Endodermal cell (in vitro differentiated cells): ENCODE measurements at regions not wholly inside any gene's neighbourhood (a gene's known extent, or its start where the extent isn't known, plus 50 kb on each side); places are given as distances from the start of the nearest gene placed in this dataset.

Experiments used
- DNase-seq: peaks from one replicate; pipeline ENCODE4 v3.0.0-alpha.2; 2017
- H3K27ac ChIP-seq: 2 replicates; pipeline ENCODE4 v1.5.1; 2013; ENCODE audit warnings: mild to moderate bottlenecking, low read depth, low read length, moderate library complexity
- H3K27me3 ChIP-seq: 2 replicates; pipeline ENCODE4 v1.6.1; 2013; ENCODE audit warnings: mild to moderate bottlenecking, low read length, moderate library complexity; ENCODE audit not compliant: insufficient read depth, control insufficient read depth, poor library complexity, severe bottlenecking
- H3K36me3 ChIP-seq: 2 replicates; pipeline ENCODE4 v1.7.0; 2013; ENCODE audit warnings: mild to moderate bottlenecking, low read length, moderate library complexity; ENCODE audit not compliant: control insufficient read depth, insufficient read depth
- H3K4me1 ChIP-seq: one replicate; pipeline ENCODE4 v1.7.0; 2013; ENCODE audit warnings: low read length; ENCODE audit not compliant: control insufficient read depth, insufficient read depth
- H3K4me3 ChIP-seq: 2 replicates; pipeline ENCODE4 v1.5.1; 2013; ENCODE audit warnings: mild to moderate bottlenecking, low read length, moderate library complexity
- H3K9ac ChIP-seq: 2 replicates; pipeline ENCODE4 v1.6.1; 2013; ENCODE audit warnings: mild to moderate bottlenecking, low read length, moderate library complexity; ENCODE audit not compliant: poor library complexity, severe bottlenecking; ENCODE audit errors: extremely low read depth
- H3K9me3 ChIP-seq: 2 replicates; pipeline ENCODE4 v1.6.1; 2013; ENCODE audit warnings: mild to moderate bottlenecking, low read length, moderate library complexity; ENCODE audit not compliant: control insufficient read depth
- H3K27ac Mint-ChIP-seq: 2 replicates; pipeline ENCODE4 v1.8.0; 2020; ENCODE audit warnings: mixed read lengths
- H3K27me3 Mint-ChIP-seq: 2 replicates; pipeline ENCODE4 v1.8.0; 2021; ENCODE audit warnings: mild to moderate bottlenecking, mixed read lengths; ENCODE audit not compliant: insufficient read depth
- H3K36me3 Mint-ChIP-seq: 2 replicates; pipeline ENCODE4 v1.8.0; 2020; ENCODE audit warnings: low read depth, mixed read lengths
- H3K4me1 Mint-ChIP-seq: 2 replicates; pipeline ENCODE4 v1.8.0; 2020; ENCODE audit warnings: mixed read lengths
- H3K4me3 Mint-ChIP-seq: 2 replicates; pipeline ENCODE4 v1.8.0; 2020; ENCODE audit warnings: mild to moderate bottlenecking, moderate library complexity, mixed read lengths
- H3K9me3 Mint-ChIP-seq: 2 replicates; pipeline ENCODE4 v1.8.0; 2020; ENCODE audit warnings: mild to moderate bottlenecking, mixed read lengths
- CTCF ChIP-seq: fragments of 200-600 bp; sonication (generic); conservative IDR thresholded peaks from 2 replicates; pipeline ENCODE4 v1.5.0; 2021; ENCODE audit warnings: antibody characterized with exemption, mild to moderate bottlenecking
- WGBS, 2 experiments: methylation state at CpG; one replicate each; pipeline versions ENCODE4 v1.1.5 to v1.1.7; 2013; ENCODE audit warnings: missing lambda C conversion rate in 2 of 2, mixed read lengths in 1 of 2; ENCODE audit not compliant: insufficient coverage in 1 of 2, insufficient read length in 1 of 2; 5-methylcytosine and 5-hydroxymethylcytosine counted together

- no peaks in the 10 kb centered on the region for H3K36me3 ChIP-seq
- no peak overlapping the region for H3K4me3 ChIP-seq
- Mint-ChIP-seq H3K9me3 (no peaks in the 10 kb centered on the region), H3K27me3 (no peaks in the 10 kb centered on the region), H3K4me3 (no peak overlapping the region), H3K4me1 (no peaks in the 10 kb centered on the region), H3K27ac (no peak overlapping the region), H3K36me3 (no peaks in the 10 kb centered on the region)
- no peaks in the 10 kb centered on the region for H3K27me3 ChIP-seq
- H3K9ac ChIP-seq: no peak overlapping the region
- H3K4me1 ChIP-seq: no peaks in the 10 kb centered on the region
- TF ChIP-seq CTCF: no peak
- 84 to 97% methylated on average over 8 to 11 of the region's 11 CpGs for WGBS, 2 experiments
- H3K27ac ChIP-seq: no peak overlapping the region
- no peak for DNase-seq
- no peaks in the 10 kb centered on the region for H3K9me3 ChIP-seq
Observed at GRCh38 chr20:24785141-24786110, 163.6 kb upstream of the CST7 start.

GRCh38 chr20:24786111-24786495, 163.0 kb upstream of the CST7 start:
- no peaks in the 10 kb centered on the region for H3K4me1 ChIP-seq
- no peaks in the 10 kb centered on the region for H3K36me3 Mint-ChIP-seq
- no peak overlapping the region for H3K4me3 ChIP-seq
- no peaks in the 10 kb centered on the region for H3K27me3 Mint-ChIP-seq
- H3K36me3 ChIP-seq: no peaks in the 10 kb centered on the region
- WGBS, 2 experiments: 91 to 93% methylated on average over 4 to 12 of the region's 12 CpGs
- H3K4me1 Mint-ChIP-seq: no peaks in the 10 kb centered on the region
- no peak for TF ChIP-seq CTCF
- no peaks in the 10 kb centered on the region for H3K9me3 Mint-ChIP-seq
- H3K27ac ChIP-seq: no peak overlapping the region
- no peak overlapping the region for H3K4me3 Mint-ChIP-seq
- no peak overlapping the region for H3K9ac ChIP-seq
- no peaks in the 10 kb centered on the region for H3K27me3 ChIP-seq
- H3K9me3 ChIP-seq: no peaks in the 10 kb centered on the region
- H3K27ac Mint-ChIP-seq: no peak overlapping the region
- no peak for DNase-seq

DNA sequence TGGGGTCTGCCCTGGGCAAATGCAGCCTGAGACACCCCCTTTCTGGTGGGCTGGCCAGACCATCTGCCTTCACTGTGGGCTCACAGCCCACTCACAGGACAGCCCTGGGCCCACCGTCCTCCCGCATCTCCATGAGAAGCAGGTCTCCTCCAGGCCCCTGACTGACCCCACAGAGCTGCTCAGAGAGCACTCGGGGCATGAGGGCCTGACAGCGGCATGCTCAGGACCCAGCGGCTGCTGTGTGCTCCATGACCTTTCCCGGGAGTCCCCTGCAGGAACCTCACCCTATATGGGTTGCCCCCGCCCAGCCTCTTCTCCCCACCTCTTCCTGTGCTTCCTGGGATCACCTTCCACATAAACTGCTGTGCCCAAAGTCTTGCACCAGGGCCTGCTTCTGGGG, 162.4 kb upstream of the CST7 start:
- TF ChIP-seq CTCF: no peak
- Histone ChIP-seq H3K27ac (no peak overlapping the region), H3K27me3 (no peaks in the 10 kb centered on the region), H3K4me3 (no peak overlapping the region), H3K36me3 (no peaks in the 10 kb centered on the region), H3K4me1 (no peaks in the 10 kb centered on the region), H3K9me3 (no peaks in the 10 kb centered on the region), H3K9ac (no peak overlapping the region)
- 92 to 94% methylated on average over 6 to 7 of the region's 7 CpGs for WGBS, 2 experiments
- no peaks in the 10 kb centered on the region for H3K4me1 Mint-ChIP-seq
- no peak overlapping the region for H3K27ac Mint-ChIP-seq
- no peak for DNase-seq
- H3K9me3 Mint-ChIP-seq: no peaks in the 10 kb centered on the region
- no peaks in the 10 kb centered on the region for H3K36me3 Mint-ChIP-seq
- H3K27me3 Mint-ChIP-seq: no peaks in the 10 kb centered on the region
- H3K4me3 Mint-ChIP-seq: no peak overlapping the region
